A673 (cell line): ENCODE measurements at regions not wholly inside any gene's neighbourhood (a gene's known extent, or its start where the extent isn't known, plus 50 kb on each side); places are given as distances from the start of the nearest gene placed in this dataset.

Experiments used
- BruUV-seq: library from RNA; stranded (reverse); fragments of 400-500 nt; replicated peaks from 2 replicates; lab custom pipeline; 2021; lab: Mats Ljungman, UMichigan
- CTCF ChIA-PET: fragments of 300-600 bp; sonication (Branson Sonifier 250); formaldehyde crosslinking; loops from one replicate; lab custom pipeline; 2022; ENCODE audit warnings: antibody characterized with exemption; lab: Charles Lee
- POLR2A ChIA-PET: fragments of 300-600 bp; sonication (Branson Sonifier 250); formaldehyde crosslinking; loops from one replicate; lab custom pipeline; 2022; ENCODE audit warnings: antibody characterized with exemption; ENCODE audit not compliant: low non-redundant PET; lab: Charles Lee
- DNase-seq: peaks from one replicate; pipeline ENCODE4 v3.0.0-alpha.2; 2015; ENCODE audit warnings: low spot score
- H3K27ac ChIP-seq: fragments of 200-600 bp; sonication (generic); 2 replicates; pipeline ENCODE4 v1.5.1; 2016; ENCODE audit warnings: mixed run types, low read depth, mild to moderate bottlenecking, mixed read lengths, antibody characterized with exemption, low read length; ENCODE audit not compliant: poor library complexity, severe bottlenecking
- H3K27me3 ChIP-seq: fragments of 200-600 bp; sonication (generic); replicated peaks from 2 replicates; pipeline ENCODE4 v1.6.1; 2017; ENCODE audit warnings: mixed run types, low read depth, mild to moderate bottlenecking, mixed read lengths, antibody characterized with exemption, low read length; ENCODE audit not compliant: insufficient read depth, poor library complexity
- H3K36me3 ChIP-seq: fragments of 200-600 bp; sonication (generic); 2 replicates; pipeline ENCODE4 v1.6.1; 2016; ENCODE audit warnings: mixed run types, mild to moderate bottlenecking, mixed read lengths, antibody characterized with exemption, low read length; ENCODE audit not compliant: insufficient read depth, poor library complexity, severe bottlenecking
- H3K4me1 ChIP-seq: fragments of 200-600 bp; sonication (generic); 2 replicates; pipeline ENCODE4 v1.6.1; 2017; ENCODE audit warnings: mixed run types, mild to moderate bottlenecking, mixed read lengths, antibody characterized with exemption, low read length; ENCODE audit not compliant: insufficient read depth, poor library complexity, severe bottlenecking
- H3K4me3 ChIP-seq: fragments of 200-600 bp; sonication (generic); 2 replicates; pipeline ENCODE4 v1.5.1; 2016; ENCODE audit warnings: low read depth, mixed run types, mild to moderate bottlenecking, mixed read lengths, low read length; ENCODE audit not compliant: poor library complexity, severe bottlenecking
- H3K9me3 ChIP-seq: fragments of 200-600 bp; sonication (generic); 2 replicates; pipeline ENCODE4 v1.6.1; 2016; ENCODE audit warnings: mixed run types, low read depth, mild to moderate bottlenecking, mixed read lengths, antibody characterized with exemption, low read length; ENCODE audit not compliant: poor library complexity, severe bottlenecking
- EZH2 ChIP-seq: fragments of 200-600 bp; sonication (generic); IDR thresholded peaks from 2 replicates; pipeline ENCODE4 v1.6.1; 2017; ENCODE audit warnings: borderline replicate concordance, low read depth, mild to moderate bottlenecking, mixed read lengths, antibody characterized with exemption, low read length; ENCODE audit not compliant: poor library complexity, severe bottlenecking
- intact Hi-C: fragments of 100-400 bp; cut with micrococcal nuclease; formaldehyde crosslinking; loops from one replicate; pipeline ENCODE4 v1.10.0; 2022; ENCODE audit not compliant: unreplicated experiment
- TF ChIP-seq, protein P1 (sequence below): fragments of 300-800, 200-600 bp; sonication (generic); conservative IDR thresholded peaks from 2 replicates; pipeline ENCODE4 v1.5.1; 2017; ENCODE audit warnings: low read depth, mild to moderate bottlenecking, antibody characterized with exemption, low read length, moderate library complexity, mixed read lengths

DNA sequence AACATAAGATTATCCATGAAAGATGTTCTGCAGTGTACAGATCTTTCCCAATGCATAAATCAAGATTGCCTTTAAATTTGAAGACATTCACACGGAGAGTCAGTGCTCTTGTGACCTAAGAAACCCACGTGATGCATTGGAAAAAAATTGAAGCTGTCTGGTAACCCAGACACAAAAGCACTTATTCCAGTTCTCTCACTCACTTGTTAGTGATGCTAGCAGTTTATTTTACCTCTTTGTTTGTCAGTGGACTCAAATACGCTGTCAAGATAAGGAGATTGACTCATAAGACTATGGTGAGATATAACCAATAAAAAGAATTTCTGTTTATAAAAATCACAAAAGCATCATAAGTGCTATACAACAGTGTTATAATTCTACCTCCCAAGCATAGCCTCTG lies 245.8 kb upstream of the SMIM31 start:
- Histone ChIP-seq H3K4me3 (no peak overlapping the region), H3K27me3 (no peaks in the 10 kb centered on the region), H3K36me3 (no peaks in the 10 kb centered on the region), H3K27ac (no peak overlapping the region), H3K4me1 (no peaks in the 10 kb centered on the region), H3K9me3 (no peaks in the 10 kb centered on the region)
- no TSS peak for BruUV-seq
- intact Hi-C loops: no loop called here
- TF ChIP-seq, protein P1, sequence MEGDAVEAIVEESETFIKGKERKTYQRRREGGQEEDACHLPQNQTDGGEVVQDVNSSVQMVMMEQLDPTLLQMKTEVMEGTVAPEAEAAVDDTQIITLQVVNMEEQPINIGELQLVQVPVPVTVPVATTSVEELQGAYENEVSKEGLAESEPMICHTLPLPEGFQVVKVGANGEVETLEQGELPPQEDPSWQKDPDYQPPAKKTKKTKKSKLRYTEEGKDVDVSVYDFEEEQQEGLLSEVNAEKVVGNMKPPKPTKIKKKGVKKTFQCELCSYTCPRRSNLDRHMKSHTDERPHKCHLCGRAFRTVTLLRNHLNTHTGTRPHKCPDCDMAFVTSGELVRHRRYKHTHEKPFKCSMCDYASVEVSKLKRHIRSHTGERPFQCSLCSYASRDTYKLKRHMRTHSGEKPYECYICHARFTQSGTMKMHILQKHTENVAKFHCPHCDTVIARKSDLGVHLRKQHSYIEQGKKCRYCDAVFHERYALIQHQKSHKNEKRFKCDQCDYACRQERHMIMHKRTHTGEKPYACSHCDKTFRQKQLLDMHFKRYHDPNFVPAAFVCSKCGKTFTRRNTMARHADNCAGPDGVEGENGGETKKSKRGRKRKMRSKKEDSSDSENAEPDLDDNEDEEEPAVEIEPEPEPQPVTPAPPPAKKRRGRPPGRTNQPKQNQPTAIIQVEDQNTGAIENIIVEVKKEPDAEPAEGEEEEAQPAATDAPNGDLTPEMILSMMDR: no peak
- no peak for TF ChIP-seq EZH2
- ChIA-PET CTCF (no interaction called here), POLR2A (no interaction called here)
- DNase-seq: no peak

GRCh38 chr4:164508771-164509170 lies 245.2 kb upstream of the SMIM31 start:
- ChIA-PET POLR2A (interaction anchor here (0.7 kb wide), 1 partner anchor 84 kb away, joined by 3 read pairs; no protein-coding TSS in a partner anchor), CTCF (no interaction called here)
- intact Hi-C loops: no loop called here
- no peak for DNase-seq
- no peak for TF ChIP-seq EZH2
- TF ChIP-seq, protein P1: no peak
- Histone ChIP-seq H3K9me3 (no peaks in the 10 kb centered on the region), H3K4me1 (no peaks in the 10 kb centered on the region), H3K27me3 (no peaks in the 10 kb centered on the region), H3K4me3 (no peak overlapping the region), H3K27ac (no peak overlapping the region), H3K36me3 (no peaks in the 10 kb centered on the region)
- BruUV-seq: no TSS peak

DNA sequence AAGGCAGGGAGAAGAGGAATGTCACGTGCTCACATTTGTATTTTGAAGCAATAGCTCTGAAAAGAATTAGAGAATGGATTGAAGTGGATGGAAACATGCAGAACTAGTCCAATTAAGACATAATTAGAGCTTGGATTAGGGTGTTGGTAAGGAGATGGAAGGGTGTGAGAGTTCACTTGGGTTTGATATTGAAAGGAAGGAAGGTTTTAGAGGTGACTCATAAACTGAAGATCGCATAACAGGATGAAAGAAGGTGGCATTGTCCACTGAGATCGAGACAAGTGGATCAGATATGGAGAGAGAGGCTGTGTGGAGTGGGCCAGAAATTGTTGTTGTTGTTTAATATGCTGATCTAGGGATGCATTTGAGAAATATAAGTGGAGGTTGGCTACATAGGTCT lies 244.0 kb upstream of the SMIM31 start:
- no peak overlapping the region for H3K4me3 ChIP-seq
- CTCF ChIA-PET: no interaction called here
- POLR2A ChIA-PET: no interaction called here
- H3K9me3 ChIP-seq: no peaks in the 10 kb centered on the region
- no peaks in the 10 kb centered on the region for H3K27me3 ChIP-seq
- H3K4me1 ChIP-seq: no peaks in the 10 kb centered on the region
- intact Hi-C loops: no loop called here
- TF ChIP-seq EZH2: no peak
- TF ChIP-seq, protein P1: no peak
- no TSS peak for BruUV-seq
- no peaks in the 10 kb centered on the region for H3K36me3 ChIP-seq
- H3K27ac ChIP-seq: no peak overlapping the region
- peak; percentile 30 for DNase-seq
